CD14-positive monocyte (primary cell): ENCODE measurements at regions not wholly inside any gene's neighbourhood (a gene's known extent, or its start where the extent isn't known, plus 50 kb on each side); places are given as distances from the start of the nearest gene placed in this dataset.

ENCODE experiments used
- DNase-seq, 3 donors: peaks; one replicate each; pipeline ENCODE4 v3.0.0-alpha.2; 2011 to 2022
- H2AFZ ChIP-seq: 2 replicates; pipeline ENCODE4 v1.6.0; 2012; ENCODE audit warnings: mild to moderate bottlenecking, low read depth, low read length, inconsistent platforms; ENCODE audit not compliant: insufficient read depth, poor library complexity, severe bottlenecking
- H3K27ac ChIP-seq, 2 donors: 1 replicate in 1 of 2; 2 replicates in 1 of 2; pipeline ENCODE4 v1.5.1; 2012 to 2013; ENCODE audit warnings: low read length in 2 of 2, control low read depth in 1 of 2, inconsistent platforms in 1 of 2, low read depth in 1 of 2, mild to moderate bottlenecking in 1 of 2
- H3K27me3 ChIP-seq, 2 donors: one replicate each; pipeline versions ENCODE4 v1.6.0 to v1.6.1; 2011 to 2013; ENCODE audit warnings: low read length in 2 of 2; ENCODE audit not compliant: control insufficient read depth in 2 of 2, insufficient read depth in 2 of 2
- H3K36me3 ChIP-seq, 2 donors: replicated peaks in 1 of 2; 1 replicate in 1 of 2; 2 replicates in 1 of 2; pipeline versions ENCODE4 v1.5.1 to v1.6.1; 2012 to 2013; ENCODE audit warnings: low read length in 2 of 2, control low read depth in 1 of 2, inconsistent platforms in 1 of 2, mild to moderate bottlenecking in 1 of 2; ENCODE audit not compliant: insufficient read depth in 2 of 2, control insufficient read depth in 1 of 2
- H3K4me1 ChIP-seq, 2 donors: 1 replicate in 1 of 2; 2 replicates in 1 of 2; pipeline versions ENCODE4 v1.5.1 to v1.6.1; 2012 to 2013; ENCODE audit warnings: low read length in 2 of 2, control low read depth in 1 of 2, inconsistent platforms in 1 of 2, mild to moderate bottlenecking in 1 of 2, moderate library complexity in 1 of 2; ENCODE audit not compliant: insufficient read depth in 2 of 2, control insufficient read depth in 1 of 2
- H3K4me2 ChIP-seq: replicated peaks from 2 replicates; pipeline ENCODE3; 2012; ENCODE audit warnings: low read length, moderate library complexity, mild to moderate bottlenecking; ENCODE audit not compliant: poor library complexity, severe bottlenecking; ENCODE audit errors: extremely low read depth
- H3K4me3 ChIP-seq, 3 experiments: fragments of 200-600 bp in 1 of 3; sonication (generic) in 1 of 3; replicated peaks in 1 of 3; 1 replicate in 2 of 3; 2 replicates in 1 of 3; pipeline ENCODE4 v1.5.1; 2011 to 2013; ENCODE audit warnings: low read length in 3 of 3, mild to moderate bottlenecking in 3 of 3, control low read depth in 2 of 3, low read depth in 2 of 3, inconsistent platforms in 1 of 3, moderate library complexity in 1 of 3
- H3K79me2 ChIP-seq: 2 replicates; pipeline ENCODE4 v1.6.0; 2012; ENCODE audit warnings: mild to moderate bottlenecking, control low read depth, inconsistent platforms, low read length, moderate library complexity; ENCODE audit not compliant: insufficient read depth
- H3K9ac ChIP-seq: 2 replicates; pipeline ENCODE4 v1.6.0; 2017; ENCODE audit warnings: low read length, mild to moderate bottlenecking; ENCODE audit not compliant: insufficient read depth, poor library complexity, severe bottlenecking
- H3K9me3 ChIP-seq, 2 donors: replicated peaks in 1 of 2; 1 replicate in 1 of 2; 2 replicates in 1 of 2; pipeline versions ENCODE4 v1.5.1 to v1.6.1; 2012 to 2013; ENCODE audit warnings: low read length in 2 of 2, control low read depth in 1 of 2; ENCODE audit not compliant: control insufficient read depth in 1 of 2, insufficient read depth in 1 of 2
- H4K20me1 ChIP-seq: 2 replicates; pipeline ENCODE4 v1.6.0; 2012; ENCODE audit warnings: mild to moderate bottlenecking, low read length, control low read depth, moderate library complexity; ENCODE audit not compliant: insufficient read depth
- H3K27ac Mint-ChIP-seq, 7 donors: one replicate each; pipeline ENCODE4 v1.8.0; 2020; ENCODE audit warnings: mild to moderate bottlenecking in 7 of 7, mixed read lengths in 7 of 7, moderate library complexity in 6 of 7, inconsistent platforms in 2 of 7
- H3K27me3 Mint-ChIP-seq, 3 donors: one replicate each; pipeline ENCODE4 v1.8.0; 2021 to 2022; ENCODE audit warnings: low read depth in 3 of 3, mild to moderate bottlenecking in 3 of 3, mixed read lengths in 3 of 3, moderate library complexity in 3 of 3, inconsistent platforms in 1 of 3
- H3K36me3 Mint-ChIP-seq, 2 donors: one replicate each; pipeline ENCODE4 v1.8.0; 2020; ENCODE audit warnings: mixed read lengths in 2 of 2, inconsistent platforms in 1 of 2, mild to moderate bottlenecking in 1 of 2
- H3K4me1 Mint-ChIP-seq: one replicate; pipeline ENCODE4 v1.8.0; 2020; ENCODE audit warnings: mild to moderate bottlenecking, mixed read lengths
- H3K4me3 Mint-ChIP-seq, 2 donors: one replicate each; pipeline ENCODE4 v1.8.0; 2020; ENCODE audit warnings: mild to moderate bottlenecking in 2 of 2, mixed read lengths in 2 of 2, moderate library complexity in 1 of 2
- H3K9me3 Mint-ChIP-seq, 7 donors: one replicate each; pipeline ENCODE4 v1.8.0; 2020 to 2022; ENCODE audit warnings: mixed read lengths in 7 of 7, mild to moderate bottlenecking in 6 of 7, moderate library complexity in 6 of 7, inconsistent platforms in 2 of 7
- WGBS: methylation state at CpG from one replicate; pipeline ENCODE4 v1.1.5; 2013; ENCODE audit warnings: missing lambda C conversion rate; ENCODE audit not compliant: insufficient coverage; 5-methylcytosine and 5-hydroxymethylcytosine counted together
- intact Hi-C, 2 donors: fragments of 100-400 bp; cut with micrococcal nuclease; formaldehyde crosslinking; loops; one replicate each; pipeline versions ENCODE4 v1.15.0 to v1.15.1; 2023
- TF ChIP-seq, protein P1 (sequence below): fragments of 200-600 bp; IDR thresholded peaks from one replicate; pipeline ENCODE4 v1.8.0; 2022; ENCODE audit warnings: antibody characterized with exemption, mild to moderate bottlenecking

GRCh38 chr15:70491641-70492040 lies 271.7 kb downstream of the UACA start:
- Mint-ChIP-seq H3K4me1 (peaks cover 84% of the 10 kb centered on the region), H3K4me3 (peak overlapping the region; percentile 73 to 88), H3K9me3 (peaks cover 0 to 2% (median 0%) of the 10 kb centered on the region in 7 donors), H3K27ac (peak overlapping the region; percentile 95 to 99 (median 97)), H3K36me3 (peaks cover 28% of the 10 kb centered on the region in 2 donors), H3K27me3 (peaks cover 20 to 32% (median 31%) of the 10 kb centered on the region in 3 donors)
- Histone ChIP-seq H3K79me2 (no peaks in the 10 kb centered on the region), H3K4me3 (peak overlapping the region in 1 of 3 experiments; percentile 44), H3K4me1 (peaks cover 76 to 92% of the 10 kb centered on the region in 2 donors), H3K27ac (peak overlapping the region; percentile 81 to 86), H3K27me3 (peaks cover 0 to 2% of the 10 kb centered on the region in 2 donors), H2AFZ (no peak overlapping the region), H4K20me1 (no peaks in the 10 kb centered on the region), H3K9ac (peak overlapping the region; percentile 43), H3K9me3 (no peaks in the 10 kb centered on the region), H3K4me2 (peak overlapping the region; percentile 51), H3K36me3 (no peaks in the 10 kb centered on the region)
- DNase-seq: no peak
- WGBS: no CpG with 5 or more reads among the region's 6 CpGs
- intact Hi-C loops: loop anchor here (2.0 kb wide), 1 partner anchor 17 kb away; no protein-coding TSS in a partner anchor
- TF ChIP-seq, protein P1, sequence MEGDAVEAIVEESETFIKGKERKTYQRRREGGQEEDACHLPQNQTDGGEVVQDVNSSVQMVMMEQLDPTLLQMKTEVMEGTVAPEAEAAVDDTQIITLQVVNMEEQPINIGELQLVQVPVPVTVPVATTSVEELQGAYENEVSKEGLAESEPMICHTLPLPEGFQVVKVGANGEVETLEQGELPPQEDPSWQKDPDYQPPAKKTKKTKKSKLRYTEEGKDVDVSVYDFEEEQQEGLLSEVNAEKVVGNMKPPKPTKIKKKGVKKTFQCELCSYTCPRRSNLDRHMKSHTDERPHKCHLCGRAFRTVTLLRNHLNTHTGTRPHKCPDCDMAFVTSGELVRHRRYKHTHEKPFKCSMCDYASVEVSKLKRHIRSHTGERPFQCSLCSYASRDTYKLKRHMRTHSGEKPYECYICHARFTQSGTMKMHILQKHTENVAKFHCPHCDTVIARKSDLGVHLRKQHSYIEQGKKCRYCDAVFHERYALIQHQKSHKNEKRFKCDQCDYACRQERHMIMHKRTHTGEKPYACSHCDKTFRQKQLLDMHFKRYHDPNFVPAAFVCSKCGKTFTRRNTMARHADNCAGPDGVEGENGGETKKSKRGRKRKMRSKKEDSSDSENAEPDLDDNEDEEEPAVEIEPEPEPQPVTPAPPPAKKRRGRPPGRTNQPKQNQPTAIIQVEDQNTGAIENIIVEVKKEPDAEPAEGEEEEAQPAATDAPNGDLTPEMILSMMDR: no peak

GRCh38 chr15:70491201-70491621 lies 272.1 kb downstream of the UACA start:
- H3K9me3 ChIP-seq: no peaks in the 10 kb centered on the region
- TF ChIP-seq, protein P1: no peak
- Mint-ChIP-seq H3K27ac (peak overlapping the region; percentile 95 to 99 (median 97)), H3K4me1 (peaks cover 88% of the 10 kb centered on the region), H3K36me3 (peaks cover 26 to 28% of the 10 kb centered on the region in 2 donors), H3K4me3 (peak overlapping the region in 1 of 2 donors; percentile 88), H3K27me3 (peaks cover 17 to 28% (median 28%) of the 10 kb centered on the region in 3 donors), H3K9me3 (peaks cover 0 to 2% (median 0%) of the 10 kb centered on the region in 7 donors)
- intact Hi-C loops: no loop called here
- no peak overlapping the region for H3K4me3 ChIP-seq
- no peak overlapping the region for H3K4me2 ChIP-seq
- peak overlapping the region; percentile 8 to 86 for H3K27ac ChIP-seq
- peaks cover 81 to 96% of the 10 kb centered on the region in 2 donors for H3K4me1 ChIP-seq
- no peaks in the 10 kb centered on the region for H4K20me1 ChIP-seq
- no peak overlapping the region for H3K9ac ChIP-seq
- H3K36me3 ChIP-seq: no peaks in the 10 kb centered on the region
- no peak overlapping the region for H2AFZ ChIP-seq
- H3K27me3 ChIP-seq: peaks cover 0 to 2% of the 10 kb centered on the region in 2 donors
- 3% methylated on average over 6 of the region's 6 CpGs for WGBS
- DNase-seq: peak; percentile 49 to 73 (median 69)
- no peaks in the 10 kb centered on the region for H3K79me2 ChIP-seq
